Panc1 (cell line): ENCODE measurements at regions not wholly inside any gene's neighbourhood (a gene's known extent, or its start where the extent isn't known, plus 50 kb on each side); places are given as distances from the start of the nearest gene placed in this dataset.

Source experiments
- ATAC-seq: fragments of 200-7000 bp; cut with Tn5 transposase; 2 replicates; pipeline ENCODE4 v1.9.1; 2020; ENCODE audit warnings: mild to moderate bottlenecking, moderate library complexity
- BruUV-seq: library from RNA; stranded (reverse); fragments of 400-500 nt; replicated peaks from 2 replicates; lab custom pipeline; 2021; lab: Mats Ljungman, UMichigan
- CTCF ChIA-PET: fragments of 300-600 bp; sonication (Branson Sonifier 250); formaldehyde crosslinking; loops from one replicate; lab custom pipeline; 2022; ENCODE audit warnings: antibody characterized with exemption; lab: Charles Lee
- POLR2A ChIA-PET: fragments of 300-600 bp; sonication (Branson Sonifier 250); formaldehyde crosslinking; loops from one replicate; lab custom pipeline; 2022; ENCODE audit warnings: antibody characterized with exemption; lab: Charles Lee
- DNase-seq: peaks from one replicate; pipeline ENCODE4 v3.0.0-alpha.2; 2010; ENCODE audit warnings: low read depth, low spot score
- H3K27ac ChIP-seq: 2 replicates; pipeline ENCODE4 v1.5.1; 2011; ENCODE audit warnings: mild to moderate bottlenecking, low read length, inconsistent platforms
- H3K27me3 ChIP-seq: fragments of 200-500 bp; sonication (Bioruptor generic); 2 replicates; pipeline ENCODE4 v1.6.0; 2014; ENCODE audit warnings: low read length, inconsistent platforms; ENCODE audit not compliant: control insufficient read depth, insufficient read depth
- H3K36me3 ChIP-seq: fragments of 200-500 bp; sonication (Bioruptor generic); 2 replicates; pipeline ENCODE4 v1.5.1; 2014; ENCODE audit warnings: inconsistent platforms, mild to moderate bottlenecking, low read length, moderate library complexity; ENCODE audit not compliant: control insufficient read depth, insufficient read depth
- H3K4me1 ChIP-seq: 2 replicates; pipeline ENCODE4 v1.5.1; 2011; ENCODE audit warnings: inconsistent platforms, mild to moderate bottlenecking, low read length, moderate library complexity; ENCODE audit not compliant: control insufficient read depth, insufficient read depth
- H3K4me3 ChIP-seq, 2 experiments: 2 replicates each; pipeline ENCODE4 v1.5.1; 2011 to 2012; ENCODE audit warnings: low read depth in 2 of 2, low read length in 2 of 2, mild to moderate bottlenecking in 2 of 2, inconsistent platforms in 1 of 2, moderate library complexity in 1 of 2
- H3K9me3 ChIP-seq: fragments of 200-500 bp; sonication (Bioruptor generic); 2 replicates; pipeline ENCODE4 v1.5.1; 2014; ENCODE audit warnings: low read depth, mild to moderate bottlenecking, inconsistent platforms, low read length, moderate library complexity; ENCODE audit not compliant: control insufficient read depth, insufficient read depth
- POLR2AphosphoS5 ChIP-seq: IDR thresholded peaks from 2 replicates; pipeline ENCODE4 v1.6.1; 2012; ENCODE audit warnings: mild to moderate bottlenecking, low read depth, low read length, moderate library complexity
- SIN3A ChIP-seq: IDR thresholded peaks from 2 replicates; pipeline ENCODE4 v1.6.1; 2012; ENCODE audit warnings: low read depth, mild to moderate bottlenecking, low read length, moderate library complexity, borderline replicate concordance; ENCODE audit not compliant: insufficient read depth
- TCF7L2 ChIP-seq: IDR thresholded peaks from 2 replicates; pipeline ENCODE4 v1.6.1; 2011; ENCODE audit warnings: mild to moderate bottlenecking, low read depth, low read length, inconsistent platforms
- in situ Hi-C: cut with HindIII; loops from 2 replicates; pipeline ENCODE4 v1.10.0; 2016; ENCODE audit warnings: low sequenced_read_pairs, low pct_unique_long_range_greater_than_20kb
- intact Hi-C: fragments of 100-400 bp; cut with micrococcal nuclease; formaldehyde crosslinking; loops from one replicate; pipeline ENCODE4 v1.10.0; 2022; ENCODE audit not compliant: unreplicated experiment
- TF ChIP-seq, protein P1 (sequence below): fragments of 450-650 bp; IDR thresholded peaks from 2 replicates; pipeline ENCODE4 v1.5.1; 2017; ENCODE audit warnings: mild to moderate bottlenecking
- TF ChIP-seq, protein P2 (sequence below), 2 experiments: IDR thresholded peaks; 2 replicates each; pipeline ENCODE4 v1.6.1; 2011 to 2012; ENCODE audit warnings: low read depth in 2 of 2, control low read depth in 1 of 2, low read length in 1 of 2, mild to moderate bottlenecking in 1 of 2, moderate library complexity in 1 of 2; ENCODE audit not compliant: insufficient read depth in 1 of 2

DNA sequence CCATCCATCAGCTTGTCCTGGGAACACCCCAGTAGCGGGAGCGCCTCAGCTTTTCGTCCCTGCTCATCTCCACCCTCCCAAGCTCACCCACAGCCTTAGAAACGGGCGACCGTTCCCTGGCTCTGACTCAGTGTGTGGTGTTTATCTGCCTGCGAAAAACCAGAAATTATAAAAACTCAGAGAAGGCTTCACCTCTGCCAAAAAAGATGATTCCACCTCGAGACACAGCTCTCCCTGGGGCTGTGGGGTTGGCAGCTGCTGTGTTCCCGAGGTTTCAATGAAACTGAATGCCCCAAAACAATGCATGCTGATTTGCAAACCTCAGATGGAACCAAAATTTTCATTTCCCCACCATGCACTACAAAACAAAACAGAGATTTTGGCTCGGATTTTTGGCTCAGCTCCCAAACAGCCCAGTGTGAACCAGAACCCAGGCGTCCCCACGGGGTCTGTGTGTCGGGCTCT lies 62.4 kb upstream of the MED9 start:
- POLR2A ChIA-PET, result no interaction called here
- Histone ChIP-seq H3K4me1 (no peaks in the 10 kb centered on the region), H3K36me3 (no peaks in the 10 kb centered on the region), H3K27me3 (no peaks in the 10 kb centered on the region; the same call in 1 of the 2 replicates), H3K4me3 (peak overlapping the region in 1 of 2 experiments; percentile 19; a peak in 1 of 4 replicates), H3K27ac (no peak overlapping the region), H3K9me3 (no peaks in the 10 kb centered on the region)
- CTCF ChIA-PET, result no interaction called here
- ATAC-seq (no peak), DNase-seq (no peak)
- BruUV-seq, result no TSS peak
- in situ Hi-C loops (no loop called here), intact Hi-C loops (no loop called here)
- TF ChIP-seq, protein P1, sequence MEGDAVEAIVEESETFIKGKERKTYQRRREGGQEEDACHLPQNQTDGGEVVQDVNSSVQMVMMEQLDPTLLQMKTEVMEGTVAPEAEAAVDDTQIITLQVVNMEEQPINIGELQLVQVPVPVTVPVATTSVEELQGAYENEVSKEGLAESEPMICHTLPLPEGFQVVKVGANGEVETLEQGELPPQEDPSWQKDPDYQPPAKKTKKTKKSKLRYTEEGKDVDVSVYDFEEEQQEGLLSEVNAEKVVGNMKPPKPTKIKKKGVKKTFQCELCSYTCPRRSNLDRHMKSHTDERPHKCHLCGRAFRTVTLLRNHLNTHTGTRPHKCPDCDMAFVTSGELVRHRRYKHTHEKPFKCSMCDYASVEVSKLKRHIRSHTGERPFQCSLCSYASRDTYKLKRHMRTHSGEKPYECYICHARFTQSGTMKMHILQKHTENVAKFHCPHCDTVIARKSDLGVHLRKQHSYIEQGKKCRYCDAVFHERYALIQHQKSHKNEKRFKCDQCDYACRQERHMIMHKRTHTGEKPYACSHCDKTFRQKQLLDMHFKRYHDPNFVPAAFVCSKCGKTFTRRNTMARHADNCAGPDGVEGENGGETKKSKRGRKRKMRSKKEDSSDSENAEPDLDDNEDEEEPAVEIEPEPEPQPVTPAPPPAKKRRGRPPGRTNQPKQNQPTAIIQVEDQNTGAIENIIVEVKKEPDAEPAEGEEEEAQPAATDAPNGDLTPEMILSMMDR, result no peak

DNA sequence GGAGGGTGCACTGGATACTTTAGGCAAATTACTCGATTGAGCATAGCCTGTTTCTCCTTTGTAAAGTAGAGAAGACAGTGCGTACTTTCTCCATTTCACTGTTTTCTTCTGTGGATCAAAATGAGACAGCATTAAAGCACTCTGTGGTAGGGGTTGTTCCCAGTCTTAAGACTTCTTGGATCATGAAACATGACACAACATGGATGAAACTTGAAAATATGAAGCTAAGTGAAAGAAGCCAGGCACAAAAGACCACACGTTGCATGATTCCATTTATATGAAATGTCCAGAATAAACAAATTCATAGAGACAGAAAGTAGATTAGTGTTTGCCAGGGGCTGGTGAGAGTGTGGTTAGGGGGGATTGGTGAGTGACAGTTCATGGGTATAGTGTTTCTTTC lies 61.8 kb upstream of the MED9 start:
- intact Hi-C loops, result no loop called here
- no peak overlapping the region for H3K27ac ChIP-seq
- in situ Hi-C loops, result no loop called here
- no peak for TF ChIP-seq SIN3A
- TF ChIP-seq, protein P2, sequence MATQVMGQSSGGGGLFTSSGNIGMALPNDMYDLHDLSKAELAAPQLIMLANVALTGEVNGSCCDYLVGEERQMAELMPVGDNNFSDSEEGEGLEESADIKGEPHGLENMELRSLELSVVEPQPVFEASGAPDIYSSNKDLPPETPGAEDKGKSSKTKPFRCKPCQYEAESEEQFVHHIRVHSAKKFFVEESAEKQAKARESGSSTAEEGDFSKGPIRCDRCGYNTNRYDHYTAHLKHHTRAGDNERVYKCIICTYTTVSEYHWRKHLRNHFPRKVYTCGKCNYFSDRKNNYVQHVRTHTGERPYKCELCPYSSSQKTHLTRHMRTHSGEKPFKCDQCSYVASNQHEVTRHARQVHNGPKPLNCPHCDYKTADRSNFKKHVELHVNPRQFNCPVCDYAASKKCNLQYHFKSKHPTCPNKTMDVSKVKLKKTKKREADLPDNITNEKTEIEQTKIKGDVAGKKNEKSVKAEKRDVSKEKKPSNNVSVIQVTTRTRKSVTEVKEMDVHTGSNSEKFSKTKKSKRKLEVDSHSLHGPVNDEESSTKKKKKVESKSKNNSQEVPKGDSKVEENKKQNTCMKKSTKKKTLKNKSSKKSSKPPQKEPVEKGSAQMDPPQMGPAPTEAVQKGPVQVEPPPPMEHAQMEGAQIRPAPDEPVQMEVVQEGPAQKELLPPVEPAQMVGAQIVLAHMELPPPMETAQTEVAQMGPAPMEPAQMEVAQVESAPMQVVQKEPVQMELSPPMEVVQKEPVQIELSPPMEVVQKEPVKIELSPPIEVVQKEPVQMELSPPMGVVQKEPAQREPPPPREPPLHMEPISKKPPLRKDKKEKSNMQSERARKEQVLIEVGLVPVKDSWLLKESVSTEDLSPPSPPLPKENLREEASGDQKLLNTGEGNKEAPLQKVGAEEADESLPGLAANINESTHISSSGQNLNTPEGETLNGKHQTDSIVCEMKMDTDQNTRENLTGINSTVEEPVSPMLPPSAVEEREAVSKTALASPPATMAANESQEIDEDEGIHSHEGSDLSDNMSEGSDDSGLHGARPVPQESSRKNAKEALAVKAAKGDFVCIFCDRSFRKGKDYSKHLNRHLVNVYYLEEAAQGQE (IDR thresholded peaks at IDR 0.05; ENCODE audit: insufficient read depth in 1 of 2, low read depth in 2 of 2, low read length in 1 of 2), result no peak
- TF ChIP-seq, protein P1, result no peak
- TF ChIP-seq TCF7L2, result no peak
- no peak for TF ChIP-seq POLR2AphosphoS5
- no TSS peak for BruUV-seq
- POLR2A ChIA-PET, result no interaction called here
- ATAC-seq (no peak), DNase-seq (no peak)
- H3K36me3 ChIP-seq, result no peaks in the 10 kb centered on the region
- CTCF ChIA-PET, result no interaction called here
- H3K9me3 ChIP-seq, result no peaks in the 10 kb centered on the region
- H3K4me1 ChIP-seq, result no peaks in the 10 kb centered on the region
- H3K4me3 ChIP-seq, result no peak overlapping the region
- H3K27me3 ChIP-seq, result no peaks in the 10 kb centered on the region; the same call in 1 of the 2 replicates
